Adrenal gland (tissue), 9 donors: ENCODE measurements at regions not wholly inside any gene's neighbourhood (a gene's known extent, or its start where the extent isn't known, plus 50 kb on each side); places are given as distances from the start of the nearest gene placed in this dataset.

Experiments used
- DNase-seq, 7 donors: peaks; one replicate each; pipeline ENCODE4 v3.0.0-alpha.2; 2019 to 2020
- H3K27ac ChIP-seq, 5 donors: fragments of 200-600 bp; sonication (generic) in 4 of 5; 1 replicate in 3 of 5; 2 replicates in 2 of 5; pipeline versions ENCODE4 v1.5.1 to v1.8.0; 2016 to 2020; ENCODE audit warnings: mild to moderate bottlenecking in 1 of 5
- H3K27me3 ChIP-seq: fragments of 200-600 bp; 2 replicates; pipeline ENCODE4 v1.8.0; 2021
- H3K36me3 ChIP-seq, 2 donors: fragments of 200-600 bp; replicated peaks in 1 of 2; 1 replicate in 1 of 2; 2 replicates in 1 of 2; pipeline versions ENCODE4 v1.5.1 to v1.8.0; 2018 to 2022
- H3K4me1 ChIP-seq, 2 donors: fragments of 200-600 bp; replicated peaks in 1 of 2; 1 replicate in 1 of 2; 2 replicates in 1 of 2; pipeline versions ENCODE4 v1.5.1 to v1.8.0; 2018 to 2021
- H3K4me3 ChIP-seq, 4 donors: fragments of 200-600 bp; sonication (generic) in 3 of 4; one replicate each; pipeline ENCODE4 v1.5.1; 2016 to 2018
- H3K9me3 ChIP-seq, 3 donors: fragments of 200-600 bp; sonication (generic) in 1 of 3; replicated peaks in 1 of 3; 1 replicate in 2 of 3; 2 replicates in 1 of 3; pipeline versions ENCODE4 v1.5.1 to v1.8.0; 2016 to 2021
- CTCF ChIP-seq, 6 experiments: fragments of 450-650 bp in 4 of 6; fragments of 200-600 bp in 2 of 6; sonication (generic) in 1 of 6; IDR thresholded peaks; 1 replicate in 5 of 6; 2 replicates in 1 of 6; pipeline versions ENCODE4 v1.5.1 to v1.8.0; 2016 to 2021; ENCODE audit warnings: antibody characterized with exemption in 6 of 6, mild to moderate bottlenecking in 2 of 6, moderate library complexity in 1 of 6
- POLR2A ChIP-seq, 2 donors: fragments of 450-650 bp; IDR thresholded peaks; one replicate each; pipeline ENCODE4 v1.6.1; 2017; ENCODE audit warnings: antibody characterized with exemption in 2 of 2, mild to moderate bottlenecking in 2 of 2, moderate library complexity in 1 of 2
- WGBS, 4 donors: extraction: QIAGEN DNeasy Blood & Tissue Kit in 2 of 4; methylation state at CpG; one replicate each; pipeline versions ENCODE4 v1.1.5 to v1.1.7; 2013 to 2017; 5-methylcytosine and 5-hydroxymethylcytosine counted together
- intact Hi-C, 2 donors: fragments of 100-400 bp; cut with DNase I; formaldehyde crosslinking; loops; one replicate each; pipeline versions ENCODE4 v1.14.1 to v1.15.0; 2022 to 2023
- microRNA counts, 2 donors: library from miRNA; unstranded; fragments of <30 nt; microRNA quantifications; one replicate each; lab custom pipeline; 2016
- microRNA-seq, 3 donors: library from miRNA; unstranded; fragments of <30 nt; microRNA quantifications; one replicate each; pipeline ENCODE4, GENCODE V29; 2017 to 2020
- small RNA-seq, 2 donors: library from RNA; depleted of rRNA; stranded (forward); fragments of <200 nt; gene quantifications; one replicate each; pipeline ENCODE3, GENCODE V24; 2016
- donor health status: healthy with polysubstance abuse.
- donor health status: Bipolar disorder and iron deficiency.
- donor health status: DM: yes; HTN: yes; CAD: no.
- donor health status: DM: no; HTN: no; CAD: no.
- donor health status: DM: no; HTN: no; CAD: no.

GRCh38 chr12:24012528-24012927 lies 63.1 kb upstream of the SOX5 start:
- intact Hi-C loops = no loop called here
- no peaks in the 10 kb centered on the region for H3K27me3 ChIP-seq
- no peak overlapping the region for H3K4me3 ChIP-seq
- no peaks in the 10 kb centered on the region for H3K9me3 ChIP-seq
- H3K4me1 ChIP-seq = no peaks in the 10 kb centered on the region
- no peak for DNase-seq
- H3K36me3 ChIP-seq = no peaks in the 10 kb centered on the region
- WGBS, 4 donors = 68 to 100% (median 88%) methylated on average over 1 of the region's 1 CpG
- TF ChIP-seq POLR2A (IDR thresholded peaks at IDR 0.05) (no peak), CTCF (IDR thresholded peaks at IDR 0.05) (no peak)
- no peak overlapping the region for H3K27ac ChIP-seq

GRCh38 chr12:24011927-24012507 lies 62.5 kb upstream of the SOX5 start:
- Histone ChIP-seq H3K4me3 (no peak overlapping the region), H3K36me3 (no peaks in the 10 kb centered on the region), H3K9me3 (no peaks in the 10 kb centered on the region), H3K4me1 (no peaks in the 10 kb centered on the region), H3K27me3 (no peaks in the 10 kb centered on the region), H3K27ac (no peak overlapping the region)
- no peak for DNase-seq
- no peak for TF ChIP-seq CTCF (IDR thresholded peaks at IDR 0.05)
- WGBS, 4 donors = 77 to 81% (median 79%) methylated on average over 3 of the region's 3 CpGs
- intact Hi-C loops = no loop called here

- Histone ChIP-seq H3K9me3 (no peaks in the 10 kb centered on the region), H3K27me3 (no peaks in the 10 kb centered on the region), H3K4me1 (no peaks in the 10 kb centered on the region), H3K27ac (no peak overlapping the region), H3K36me3 (no peaks in the 10 kb centered on the region), H3K4me3 (no peak overlapping the region)
- intact Hi-C loops = no loop called here
- no peak for DNase-seq
- WGBS, 4 donors = 80 to 86% (median 84%) methylated on average over 2 of the region's 2 CpGs
- TF ChIP-seq CTCF (IDR thresholded peaks at IDR 0.05) = no peak
- no peak for TF ChIP-seq POLR2A (IDR thresholded peaks at IDR 0.05)
Observed at GRCh38 chr12:24008166-24008565, 58.7 kb upstream of the SOX5 start.

MicroRNAs encoded in the stretch of these regions (microRNA counts, 767-probe panel; counts per million panel counts)
- 0 counts per million in 2 donors for microRNA hsa-miR-920 (lab: Ali Mortazavi, UCI)

Small RNAs in the stretch of these regions (microRNA-seq; reads per million reads assigned to microRNA genes)
- 0 reads per million in 3 donors for gene MIR920

Small RNAs in the stretch of these regions (small RNA-seq; reads per million reads assigned to genes)
- gene MIR920 = 0 reads per million in 2 donors
- gene RN7SL38P = 0 to 0.12 reads per million in 2 donors
